Stimulated activated effector memory CD8-positive, alpha-beta T cell treated with anti-CD3 and anti-CD28 coated beads, Interleukin-12 subunit alpha, Interleukin-12 subunit beta, amount 100 ng/mL, for 72 hours (primary cell): ENCODE measurements at regions not wholly inside any gene's neighbourhood (a gene's known extent, or its start where the extent isn't known, plus 50 kb on each side); places are given as distances from the start of the nearest gene placed in this dataset.
"Not testable (repeated sequence)": the region's sequence is repeated elsewhere in the genome, so short reads cannot be mapped to it uniquely, and the experiment has no call there.

ENCODE experiments used
- ATAC-seq: fragments of 150-1000 bp; cut with Tn5 transposase; 2 replicates; pipeline ENCODE4 v1.10.0; 2021
- DNase-seq, 2 donors: peaks; one replicate each; pipeline ENCODE4 v3.0.0; 2021 to 2022; ENCODE audit warnings: low spot score in 2 of 2
- H3K27ac Mint-ChIP-seq: one replicate; pipeline ENCODE4 v1.8.0; 2022; ENCODE audit warnings: mild to moderate bottlenecking, mixed read lengths
- H3K36me3 Mint-ChIP-seq: one replicate; pipeline ENCODE4 v1.8.0; 2022; ENCODE audit warnings: mild to moderate bottlenecking, mixed read lengths
- H3K4me1 Mint-ChIP-seq: one replicate; pipeline ENCODE4 v1.8.0; 2022; ENCODE audit warnings: mixed read lengths
- H3K4me3 Mint-ChIP-seq: one replicate; pipeline ENCODE4 v1.8.0; 2022; ENCODE audit warnings: mild to moderate bottlenecking, mixed read lengths
- H3K9me3 Mint-ChIP-seq: one replicate; pipeline ENCODE4 v1.8.0; 2022; ENCODE audit warnings: mixed read lengths

DNA sequence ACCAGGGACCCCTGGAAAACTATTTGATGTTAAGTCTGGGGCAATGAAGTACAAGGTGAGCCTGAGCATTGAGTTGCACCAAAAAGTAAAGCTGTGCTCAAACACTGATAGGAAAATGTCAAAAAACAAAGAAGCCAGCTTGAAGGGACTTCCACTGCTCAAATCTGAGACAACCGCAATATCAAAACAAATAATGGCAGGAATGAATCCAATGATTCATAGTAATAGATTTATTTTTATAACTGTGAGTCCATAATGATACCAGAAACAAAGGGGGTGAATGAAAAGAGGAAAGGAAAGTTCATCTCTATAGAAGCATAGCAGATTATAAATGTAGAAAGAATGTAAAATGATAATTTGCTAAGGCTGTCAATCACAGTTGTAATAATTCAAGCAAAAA lies 237.3 kb upstream of the ZBTB20 start:
- Mint-ChIP-seq H3K4me3 (no peak overlapping the region), H3K4me1 (no peaks in the 10 kb centered on the region), H3K36me3 (no peaks in the 10 kb centered on the region), H3K9me3 (no peaks in the 10 kb centered on the region), H3K27ac (no peak overlapping the region)
- DNase-seq (no peak), ATAC-seq (no peak)

DNA sequence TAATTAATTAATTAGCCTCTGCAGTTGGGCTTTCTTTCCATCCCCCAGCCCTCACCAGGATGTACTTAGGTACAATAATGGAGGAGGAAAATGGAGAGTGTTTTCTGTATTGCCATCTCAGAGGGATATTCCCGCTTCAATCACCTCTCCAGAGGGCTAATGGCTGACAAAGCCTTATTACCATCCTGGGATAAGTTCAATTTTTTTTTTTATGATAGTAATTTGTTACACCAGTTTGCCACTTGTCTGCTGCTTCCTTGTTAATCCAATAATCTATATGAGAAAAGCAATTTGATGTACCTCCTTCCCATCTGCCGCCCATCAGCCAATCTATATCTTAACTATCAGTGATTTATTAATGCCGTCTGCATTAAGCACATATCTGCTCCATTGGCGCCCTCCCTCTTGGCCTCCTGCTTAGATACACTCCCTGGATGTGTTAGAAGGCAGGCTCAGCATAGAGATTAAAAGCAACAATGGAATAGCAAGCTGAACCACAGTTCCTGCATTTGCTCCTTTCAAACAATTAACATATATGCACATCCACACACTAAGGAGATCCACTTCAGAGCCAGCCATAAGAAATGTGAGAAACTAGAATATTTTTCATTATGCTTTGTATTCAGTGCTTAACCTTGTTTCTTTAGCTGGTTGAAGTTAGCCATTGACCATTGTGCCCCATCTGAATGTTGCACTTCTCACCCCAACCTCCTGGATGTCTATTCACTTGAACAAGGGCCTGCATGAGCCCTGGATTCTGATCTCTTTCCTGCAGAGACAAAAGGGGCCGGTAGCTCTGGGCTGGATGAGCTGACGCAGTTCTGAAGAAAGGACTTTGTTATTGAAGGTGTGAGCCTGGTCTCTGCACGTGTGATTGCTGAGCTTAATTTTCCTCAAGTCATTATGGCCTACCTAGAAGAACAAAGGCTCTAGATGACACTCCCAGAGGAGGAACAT lies 237.3 kb upstream of the GAP43 start:
- ATAC-seq (no peak), DNase-seq (no peak)
- Mint-ChIP-seq H3K36me3 (no peaks in the 10 kb centered on the region), H3K9me3 (no peaks in the 10 kb centered on the region), H3K4me3 (no peak overlapping the region), H3K27ac (no peak overlapping the region), H3K4me1 (no peaks in the 10 kb centered on the region)

DNA sequence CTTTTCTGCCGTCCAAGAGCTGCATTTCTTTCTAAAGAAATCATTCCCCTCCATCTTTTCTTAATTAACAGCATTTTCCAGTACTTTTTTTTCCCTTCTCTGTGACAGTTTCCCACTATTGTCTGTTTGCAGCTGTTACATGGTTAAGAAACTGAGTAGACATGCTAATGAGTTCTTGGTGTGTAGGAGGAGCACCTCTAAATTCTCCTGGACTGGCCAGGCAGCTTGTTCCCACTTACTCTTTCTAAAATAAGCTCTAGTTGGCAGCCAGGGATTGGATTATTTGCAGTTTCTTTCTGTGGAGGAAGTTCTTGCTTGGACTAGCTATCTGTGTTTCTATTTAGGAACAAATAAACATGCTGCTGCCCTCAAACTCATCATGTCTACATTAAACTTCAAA lies 235.1 kb upstream of the GAP43 start:
- Mint-ChIP-seq H3K4me3 (no peak overlapping the region), H3K9me3 (no peaks in the 10 kb centered on the region), H3K4me1 (no peaks in the 10 kb centered on the region), H3K36me3 (no peaks in the 10 kb centered on the region), H3K27ac (no peak overlapping the region)
- ATAC-seq (no peak), DNase-seq (no peak)

DNA sequence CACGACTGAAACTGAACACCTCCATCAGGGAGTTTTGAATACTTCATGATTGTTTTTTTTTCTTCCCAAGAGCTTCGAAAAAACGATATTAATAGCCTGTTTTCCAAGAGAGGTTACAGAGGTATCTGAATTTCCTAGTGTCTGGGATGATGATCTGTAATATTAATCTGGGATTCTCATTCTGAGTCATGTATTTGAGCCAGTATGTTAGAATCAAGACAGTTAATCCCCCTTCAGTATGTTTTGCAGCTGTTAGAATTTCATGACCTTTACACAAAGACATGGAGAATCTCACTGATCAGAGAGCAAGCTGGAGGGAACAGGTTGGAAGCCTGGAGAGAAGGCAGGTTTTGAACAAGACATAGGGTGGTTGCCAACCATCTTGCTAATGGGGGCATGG lies 234.5 kb upstream of the GAP43 start:
- no peaks in the 10 kb centered on the region for H3K36me3 Mint-ChIP-seq
- no peak for DNase-seq
- H3K9me3 Mint-ChIP-seq, result no peaks in the 10 kb centered on the region
- no peak overlapping the region for H3K27ac Mint-ChIP-seq
- no peak for ATAC-seq
- no peak overlapping the region for H3K4me3 Mint-ChIP-seq
- no peaks in the 10 kb centered on the region for H3K4me1 Mint-ChIP-seq

DNA sequence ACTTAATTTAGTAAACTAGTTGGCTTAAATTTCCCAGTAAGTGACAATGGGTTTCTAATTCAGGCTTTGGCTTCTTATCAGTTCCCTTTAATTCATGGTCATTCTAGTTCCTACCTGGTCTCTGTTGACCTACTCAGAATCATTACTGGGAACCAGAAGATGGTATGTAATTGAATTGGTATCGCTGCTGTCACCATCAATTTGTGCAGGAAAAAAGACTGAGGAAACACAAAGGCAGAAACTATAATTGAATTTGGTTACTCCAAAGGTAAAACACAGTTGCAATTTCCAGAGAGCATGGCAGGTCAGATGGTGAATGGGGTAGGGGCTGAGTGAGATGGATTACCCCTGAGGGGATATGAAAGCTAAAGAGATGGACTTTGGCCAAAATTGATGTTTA lies 226.5 kb upstream of the GAP43 start:
- DNase-seq (no peak), ATAC-seq (no peak)
- Mint-ChIP-seq H3K4me3 (no peak overlapping the region), H3K27ac (no peak overlapping the region), H3K36me3 (no peaks in the 10 kb centered on the region), H3K4me1 (no peaks in the 10 kb centered on the region), H3K9me3 (no peaks in the 10 kb centered on the region)

DNA sequence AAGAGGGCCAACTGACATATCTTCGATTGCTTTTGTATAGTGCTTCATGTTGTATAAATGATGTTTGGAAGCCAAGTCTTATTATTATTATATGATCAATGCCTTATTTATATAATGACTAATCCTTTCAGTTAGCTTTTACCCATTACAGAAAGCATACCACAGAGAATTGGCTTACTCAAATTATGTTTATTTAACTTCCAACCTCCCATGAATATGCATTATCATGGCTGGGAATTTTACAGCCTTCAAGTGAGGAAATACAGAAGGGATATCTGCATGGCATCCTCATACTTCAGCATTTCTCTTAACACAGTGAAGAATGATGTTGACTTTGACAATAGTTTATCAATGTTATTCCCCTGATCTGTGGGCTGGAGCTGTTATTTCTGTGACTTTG lies 225.9 kb upstream of the GAP43 start:
- Mint-ChIP-seq H3K9me3 (no peaks in the 10 kb centered on the region), H3K4me3 (no peak overlapping the region), H3K27ac (no peak overlapping the region), H3K4me1 (no peaks in the 10 kb centered on the region), H3K36me3 (no peaks in the 10 kb centered on the region)
- no peak for DNase-seq
- ATAC-seq, result no peak

DNA sequence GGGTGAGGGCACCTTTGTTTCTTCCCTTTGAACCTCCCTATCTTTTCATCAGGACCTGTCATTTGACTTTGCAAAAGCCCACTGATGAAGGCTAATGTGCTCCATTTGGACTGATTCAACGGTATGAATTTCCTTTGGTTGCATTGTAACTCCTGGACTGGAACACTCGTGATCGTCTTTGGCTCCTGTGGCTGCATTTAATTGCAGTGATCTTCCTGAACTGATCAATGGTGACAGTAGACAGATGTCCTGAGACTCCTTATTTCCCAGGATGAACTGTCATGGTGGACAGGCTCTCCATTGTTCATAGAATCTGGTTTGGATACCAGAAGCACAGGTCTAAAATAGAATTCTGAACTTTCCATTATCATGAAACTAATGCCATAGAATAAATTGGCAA lies 224.8 kb upstream of the GAP43 start:
- Mint-ChIP-seq H3K9me3 (no peaks in the 10 kb centered on the region), H3K36me3 (no peaks in the 10 kb centered on the region), H3K4me1 (no peaks in the 10 kb centered on the region), H3K27ac (no peak overlapping the region), H3K4me3 (no peak overlapping the region)
- DNase-seq (no peak), ATAC-seq (no peak)

DNA sequence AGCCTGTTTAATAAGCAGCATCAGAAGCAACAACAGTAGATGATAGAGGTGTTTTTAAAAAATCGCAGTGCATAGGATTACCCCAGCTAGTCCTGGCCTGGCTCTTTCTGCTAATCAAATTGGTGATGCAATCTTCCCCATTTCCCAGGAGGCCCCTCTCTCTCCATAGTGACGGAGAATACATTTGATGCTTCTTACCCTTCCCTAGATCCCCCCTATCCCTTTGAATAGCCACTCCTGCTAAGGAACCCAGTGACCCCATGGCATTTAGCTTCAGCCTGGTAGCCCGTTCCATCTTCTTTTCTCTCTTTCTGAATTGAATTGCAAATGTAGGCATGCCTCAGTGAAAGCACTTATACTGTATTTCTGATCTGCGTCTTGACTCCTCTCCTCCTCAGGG lies 223.6 kb upstream of the GAP43 start:
- Mint-ChIP-seq H3K36me3 (no peaks in the 10 kb centered on the region), H3K4me1 (no peaks in the 10 kb centered on the region), H3K4me3 (no peak overlapping the region), H3K27ac (no peak overlapping the region), H3K9me3 (no peaks in the 10 kb centered on the region)
- DNase-seq (no peak), ATAC-seq (no peak)

DNA sequence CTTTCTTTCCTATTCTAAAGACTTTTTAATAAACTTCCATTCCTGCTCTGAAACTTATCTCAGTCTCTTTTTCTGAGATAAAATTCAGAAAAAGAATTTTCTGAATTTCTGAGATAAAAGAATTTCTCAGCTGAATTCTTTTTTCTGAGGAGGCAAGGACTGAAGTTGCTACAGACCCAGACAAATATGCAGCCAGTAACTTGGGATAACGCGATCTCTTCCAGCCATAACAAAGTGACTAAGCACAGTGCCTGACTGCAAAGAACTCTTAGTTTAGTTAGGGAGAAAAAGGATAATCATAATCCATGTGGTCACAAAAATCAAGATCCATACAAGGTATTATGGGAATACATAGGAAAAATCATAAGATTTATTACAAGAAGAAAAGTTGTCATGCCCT lies 222.0 kb upstream of the GAP43 start:
- no peaks in the 10 kb centered on the region for H3K36me3 Mint-ChIP-seq
- no peak overlapping the region for H3K4me3 Mint-ChIP-seq
- DNase-seq (no peak), ATAC-seq (no peak)
- no peaks in the 10 kb centered on the region for H3K9me3 Mint-ChIP-seq
- H3K27ac Mint-ChIP-seq, result no peak overlapping the region
- H3K4me1 Mint-ChIP-seq, result no peaks in the 10 kb centered on the region

DNA sequence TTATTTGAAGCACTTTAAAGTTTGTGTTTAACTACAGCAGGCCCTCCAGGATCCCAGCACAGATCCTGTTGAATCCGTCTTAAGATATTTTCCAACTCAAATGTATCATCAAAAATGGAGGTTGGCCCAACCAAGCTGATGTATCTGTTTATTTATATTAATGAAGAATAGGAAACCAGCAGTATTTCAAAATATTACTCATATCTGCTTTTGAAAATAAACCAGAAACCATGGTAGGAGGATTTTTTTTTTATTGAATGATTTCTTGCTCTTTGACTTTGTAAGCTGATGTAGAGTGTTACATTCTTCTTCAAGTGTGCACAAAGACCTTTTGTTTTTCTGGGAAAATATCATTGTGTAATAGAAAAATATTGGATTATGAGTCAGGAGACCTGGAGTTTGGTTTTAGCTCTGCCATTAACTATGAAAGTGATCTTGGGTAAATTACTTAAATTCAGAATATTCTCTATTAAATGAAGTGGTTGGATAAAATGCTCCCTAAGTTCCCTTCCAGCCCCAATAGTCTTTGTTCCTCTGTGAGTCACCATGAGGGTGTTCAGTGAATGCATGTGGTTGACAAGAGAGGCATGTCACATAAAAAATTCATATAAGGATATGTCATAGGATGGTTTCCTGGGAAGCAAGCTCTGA lies 221.3 kb upstream of the GAP43 start:
- H3K27ac Mint-ChIP-seq, result no peak overlapping the region
- H3K9me3 Mint-ChIP-seq, result no peaks in the 10 kb centered on the region
- ATAC-seq (no peak), DNase-seq (no peak)
- no peak overlapping the region for H3K4me3 Mint-ChIP-seq
- no peaks in the 10 kb centered on the region for H3K4me1 Mint-ChIP-seq
- no peaks in the 10 kb centered on the region for H3K36me3 Mint-ChIP-seq

DNA sequence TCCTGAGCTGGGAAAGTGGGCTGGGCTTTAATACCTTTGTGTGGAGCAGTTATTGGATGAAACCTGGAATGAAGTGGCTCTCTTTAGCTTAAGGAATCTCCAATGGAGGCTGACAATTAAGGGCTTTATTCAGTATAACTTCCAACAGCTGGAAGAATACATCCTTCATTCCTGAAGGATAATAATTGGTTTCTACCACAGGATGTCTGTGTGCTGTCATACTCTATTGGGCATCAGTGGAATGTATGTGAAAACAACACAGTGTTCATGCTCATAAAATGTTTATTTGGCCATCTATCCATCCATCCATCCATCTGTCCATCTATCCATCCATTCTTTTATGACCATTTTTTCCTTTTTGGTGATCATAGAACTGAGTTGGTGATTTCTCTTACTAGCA lies 220.7 kb upstream of the GAP43 start:
- no peak overlapping the region for H3K27ac Mint-ChIP-seq

DNA sequence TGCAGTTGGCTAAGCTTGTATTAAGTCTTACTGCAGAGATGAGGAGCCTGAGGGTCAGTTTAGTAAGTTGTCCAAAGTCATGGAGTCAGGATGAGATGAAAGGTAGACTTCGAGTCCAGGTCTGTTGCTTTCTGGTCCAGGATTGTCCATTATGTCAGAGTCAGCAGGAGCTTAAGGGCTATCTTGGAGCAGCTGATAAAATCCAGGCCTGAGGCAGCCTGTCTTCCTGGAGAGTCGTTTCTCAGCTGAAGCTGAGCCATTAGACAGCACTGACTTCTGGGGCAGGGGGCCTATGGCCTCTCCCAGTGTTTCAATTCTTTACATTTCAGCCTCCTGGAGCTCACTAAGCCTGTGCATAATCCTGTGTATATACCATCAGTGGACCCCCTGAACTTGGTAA lies 219.5 kb upstream of the GAP43 start:
- DNase-seq (no peak), ATAC-seq (no peak)
- no peaks in the 10 kb centered on the region for H3K4me1 Mint-ChIP-seq
- H3K4me3 Mint-ChIP-seq, result no peak overlapping the region
- H3K36me3 Mint-ChIP-seq, result no peaks in the 10 kb centered on the region
- H3K9me3 Mint-ChIP-seq, result no peaks in the 10 kb centered on the region
- no peak overlapping the region for H3K27ac Mint-ChIP-seq

More for the DNA sequence above, 220.7 kb upstream of the GAP43 start:
- Mint-ChIP-seq H3K4me3 (no peak overlapping the region), H3K4me1 (no peaks in the 10 kb centered on the region), H3K36me3 (no peaks in the 10 kb centered on the region), H3K9me3 (no peaks in the 10 kb centered on the region)
- no peak for DNase-seq
- ATAC-seq, result no peak

DNA sequence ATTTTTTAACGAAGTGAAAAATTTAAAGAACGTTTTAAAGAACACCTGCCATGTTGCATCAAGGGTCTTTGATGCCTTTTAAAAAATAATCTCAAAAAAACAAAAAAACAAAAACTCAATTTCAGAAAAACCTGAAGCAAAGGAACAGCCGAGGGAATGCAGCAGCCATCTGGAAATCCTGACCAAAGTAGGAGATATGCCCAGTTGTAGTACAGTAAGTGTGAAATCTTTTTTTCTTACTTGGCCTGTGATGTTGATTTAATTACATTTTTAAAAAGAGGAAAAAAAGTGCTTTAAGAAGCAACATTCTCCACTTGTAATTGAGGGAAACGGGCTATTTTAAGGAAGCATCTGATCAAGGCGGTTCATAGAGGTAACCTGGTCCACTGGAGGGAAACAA lies 213.7 kb upstream of the GAP43 start:
- Mint-ChIP-seq H3K4me3 (no peak overlapping the region), H3K36me3 (no peaks in the 10 kb centered on the region), H3K4me1 (no peaks in the 10 kb centered on the region), H3K9me3 (no peaks in the 10 kb centered on the region), H3K27ac (no peak overlapping the region)
- no peak for DNase-seq
- ATAC-seq, result no peak

DNA sequence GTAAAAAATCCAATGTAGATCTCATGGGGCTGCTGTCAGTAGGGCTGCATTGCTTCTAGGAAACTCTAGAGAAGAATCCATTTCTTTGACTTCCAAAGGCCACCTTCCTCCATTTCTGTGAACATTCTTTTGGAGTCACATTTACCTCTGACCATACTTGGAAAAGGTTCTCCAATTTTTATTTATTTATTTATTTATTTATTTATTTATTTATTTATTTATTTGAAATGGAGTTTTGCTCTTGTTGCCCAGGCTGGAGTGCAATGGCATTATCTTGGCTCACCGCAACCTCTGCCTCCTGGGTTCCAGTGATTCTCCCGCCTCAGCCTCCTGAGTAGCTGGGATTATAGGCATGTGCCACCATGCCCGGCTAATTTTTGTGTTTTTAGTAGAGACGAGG lies 208.7 kb upstream of the GAP43 start:
- not testable (repeated sequence) for ATAC-seq, H3K27ac Mint-ChIP-seq, H3K4me3 Mint-ChIP-seq, H3K9me3 Mint-ChIP-seq, H3K36me3 Mint-ChIP-seq, H3K4me1 Mint-ChIP-seq, DNase-seq

DNA sequence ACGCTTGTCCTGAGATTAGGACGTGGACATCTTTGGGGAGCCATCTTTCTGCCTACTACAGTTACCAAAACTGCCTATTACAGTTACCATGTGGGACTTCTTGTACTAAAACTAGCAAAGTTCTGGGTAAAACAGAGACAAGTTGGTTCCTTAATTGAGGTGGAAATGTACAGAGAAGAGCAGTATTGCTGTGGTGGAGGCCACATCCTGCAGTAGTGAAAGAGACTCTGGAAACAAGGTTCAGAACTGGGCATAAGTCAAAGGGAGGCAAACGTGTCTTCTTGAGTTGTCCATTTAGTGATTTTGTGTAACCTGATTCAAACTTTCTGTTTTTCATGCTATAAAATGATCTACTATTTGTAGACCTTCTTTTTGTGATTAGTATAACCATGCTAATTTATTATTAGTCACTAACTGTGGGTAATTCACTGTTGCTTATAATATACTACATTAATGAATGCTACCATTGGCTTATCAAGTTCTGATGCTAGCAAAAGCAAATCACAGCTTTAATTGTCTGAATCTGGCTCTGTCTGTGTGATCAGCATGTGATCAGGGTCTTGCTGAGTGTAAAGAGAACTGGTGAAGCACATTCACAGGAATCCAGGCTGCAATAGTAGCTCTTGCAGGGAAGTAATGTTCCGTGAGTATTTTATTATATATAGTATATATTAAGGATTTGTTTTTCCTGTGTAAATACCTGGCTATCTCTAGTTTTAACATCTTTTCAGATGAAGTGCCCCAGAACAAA lies 207.9 kb upstream of the GAP43 start:
- Mint-ChIP-seq H3K9me3 (no peaks in the 10 kb centered on the region), H3K4me1 (no peaks in the 10 kb centered on the region), H3K36me3 (no peaks in the 10 kb centered on the region), H3K27ac (no peak overlapping the region), H3K4me3 (no peak overlapping the region)
- DNase-seq (no peak), ATAC-seq (no peak)

DNA sequence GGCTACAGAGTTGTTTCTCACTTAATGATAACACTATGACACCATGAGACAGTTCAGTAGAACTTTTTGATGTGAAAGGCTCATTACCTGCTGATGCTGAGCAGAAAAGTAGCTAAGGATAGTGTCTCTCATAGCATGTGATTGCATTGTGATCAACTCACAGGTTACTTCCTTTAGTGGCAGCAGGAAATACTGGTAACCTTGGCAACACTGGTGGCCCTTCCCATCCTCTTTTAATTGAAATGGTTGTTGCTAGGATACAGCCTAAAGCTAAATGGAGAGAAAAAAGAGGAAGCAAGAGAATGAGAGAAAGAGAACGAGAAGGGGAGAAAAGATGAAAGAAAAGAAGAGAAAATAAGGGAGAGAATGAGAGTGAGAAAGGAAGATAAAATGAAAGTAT lies 204.7 kb upstream of the GAP43 start:
- H3K4me3 Mint-ChIP-seq, result no peak overlapping the region
- no peaks in the 10 kb centered on the region for H3K9me3 Mint-ChIP-seq
- DNase-seq (no peak), ATAC-seq (no peak)
- no peaks in the 10 kb centered on the region for H3K4me1 Mint-ChIP-seq
- no peak overlapping the region for H3K27ac Mint-ChIP-seq
- H3K36me3 Mint-ChIP-seq, result no peaks in the 10 kb centered on the region
